Stimulated activated CD4-positive, alpha-beta T cell treated with anti-CD3 and anti-CD28 coated beads, Interleukin-15, amount 100 ng/mL, for 1 hour (primary cell): ENCODE measurements at regions not wholly inside any gene's neighbourhood (a gene's known extent, or its start where the extent isn't known, plus 50 kb on each side); places are given as distances from the start of the nearest gene placed in this dataset.

ENCODE experiments used
- DNase-seq, 2 donors: peaks; one replicate each; pipeline ENCODE4 v3.0.0-alpha.2; 2020; ENCODE audit warnings: low read depth in 1 of 2, low spot score in 1 of 2

DNA sequence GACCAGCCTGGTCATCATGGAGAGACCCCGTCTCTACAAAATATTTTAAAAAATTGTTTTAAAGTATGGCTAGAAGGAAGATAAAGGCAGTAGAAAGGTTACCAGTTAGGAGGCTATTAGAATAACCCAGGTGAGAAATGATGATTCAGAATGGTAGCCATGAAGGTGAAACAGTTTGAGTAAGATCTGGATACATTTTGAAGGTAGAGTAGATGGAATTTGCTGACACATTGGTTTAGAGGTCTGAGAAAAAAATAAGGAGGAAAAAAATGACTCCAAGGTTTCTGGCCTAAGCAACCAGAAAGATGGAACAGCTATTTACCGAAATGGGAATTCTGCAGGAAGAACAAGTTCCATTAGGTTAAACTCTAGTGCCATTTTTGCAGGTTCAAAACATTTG lies 167.9 kb upstream of the TAB2 start:
- DNase-seq = no peak

DNA sequence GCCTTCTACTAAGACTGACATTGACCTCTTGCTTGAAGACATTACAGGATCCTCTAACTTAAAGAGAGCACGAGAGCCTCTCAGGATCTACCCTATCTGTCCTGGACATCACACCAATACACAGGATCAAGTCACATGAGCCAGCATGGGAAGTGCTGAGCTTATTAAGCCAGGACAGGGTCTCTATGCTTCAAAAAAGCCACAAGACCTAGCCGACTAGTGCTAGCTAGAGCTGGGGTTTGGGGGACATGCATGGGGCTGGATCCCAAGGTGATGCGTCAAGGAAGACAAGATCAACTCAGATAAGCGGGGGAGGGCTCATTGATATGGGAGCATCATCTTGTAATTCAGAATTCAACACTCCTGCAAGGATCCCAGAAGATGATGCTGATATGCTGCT lies 167.2 kb upstream of the TAB2 start:
- no peak for DNase-seq

DNA sequence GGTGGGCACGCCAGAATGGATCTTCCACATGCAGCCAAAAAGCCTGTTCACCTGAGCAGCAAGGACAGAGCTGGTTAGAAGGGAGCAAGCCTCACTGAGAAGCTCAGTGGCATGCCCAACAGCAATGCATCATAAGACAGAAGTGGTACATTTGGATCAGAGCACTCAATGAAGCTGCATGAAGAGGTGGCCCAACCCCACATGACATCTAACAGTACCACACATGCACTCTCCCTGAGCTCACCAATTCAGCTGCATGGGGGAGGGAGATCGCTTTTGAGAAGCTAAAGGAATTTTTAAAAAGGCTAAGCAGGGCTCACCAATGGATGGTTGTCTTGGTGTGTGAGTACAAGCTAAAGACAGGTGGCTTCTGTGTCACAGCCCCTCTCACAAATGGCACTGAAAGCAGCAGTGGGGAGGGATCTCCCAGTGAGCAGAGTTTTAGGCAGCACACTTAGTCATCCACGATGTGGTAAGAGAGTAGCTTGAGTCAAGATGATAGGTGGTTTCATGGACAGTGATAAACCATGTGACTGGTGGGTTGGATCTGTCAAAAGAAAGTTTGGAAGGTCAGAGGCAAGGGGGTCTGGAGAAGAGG lies 166.6 kb upstream of the TAB2 start:
- no peak for DNase-seq

DNA sequence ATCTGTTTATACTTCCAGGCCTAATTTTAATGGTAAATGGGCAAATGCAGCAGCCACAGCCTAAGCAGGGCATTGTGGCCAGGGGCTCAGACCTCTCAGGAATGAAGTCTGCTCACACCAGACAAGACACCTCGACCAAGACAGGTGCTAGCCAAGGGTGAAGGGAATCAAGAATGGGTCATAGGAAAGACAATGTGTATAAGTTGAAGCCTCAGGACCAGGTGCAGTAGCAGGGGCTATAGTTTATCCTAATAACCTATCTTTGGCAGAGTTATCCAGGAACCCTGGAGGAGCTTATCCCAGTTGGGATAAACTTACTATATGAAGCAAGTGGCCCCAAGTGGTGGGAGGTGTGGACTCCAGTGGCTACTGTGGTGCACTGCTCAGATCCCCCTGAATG lies 165.0 kb upstream of the TAB2 start:
- DNase-seq = no peak

DNA sequence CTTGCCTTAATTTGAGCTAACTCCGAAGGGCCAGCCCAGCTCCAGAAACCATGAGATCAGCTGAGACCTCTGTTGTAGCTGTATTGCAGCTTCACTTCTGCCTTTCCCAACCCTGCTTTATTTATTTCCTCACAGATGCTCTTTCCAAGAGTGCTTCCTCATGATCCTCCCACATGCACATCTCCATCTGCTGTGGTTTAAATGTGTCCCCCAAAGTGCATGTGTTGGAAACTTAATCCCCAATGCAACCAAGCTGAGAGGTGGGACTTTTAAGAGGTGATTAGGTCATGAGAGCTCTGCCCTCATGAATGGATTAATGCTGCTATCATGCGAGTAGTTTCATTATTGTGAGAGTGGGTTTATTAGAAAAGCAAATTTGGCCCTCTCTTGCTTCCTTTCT lies 164.4 kb upstream of the TAB2 start:
- DNase-seq = no peak

DNA sequence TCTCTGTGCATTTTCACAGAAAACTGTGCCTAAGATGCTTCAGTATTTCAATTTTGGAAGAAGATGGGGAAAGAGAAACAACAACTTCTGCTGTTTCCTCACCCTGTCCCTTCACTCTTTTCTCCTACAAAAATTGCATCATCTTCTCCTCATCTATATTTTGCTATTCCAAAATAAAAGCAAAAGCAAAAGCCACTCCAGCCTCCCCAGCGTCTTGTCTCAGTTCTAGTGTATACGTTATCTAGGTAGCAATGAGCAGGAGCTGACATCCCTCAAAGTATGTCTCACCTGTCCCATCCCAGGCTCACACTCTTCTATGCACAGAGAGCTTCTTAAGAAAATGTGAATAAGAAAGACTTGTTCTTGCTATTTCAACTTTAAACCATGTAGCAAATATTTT lies 163.8 kb upstream of the TAB2 start:
- DNase-seq = no peak

DNA sequence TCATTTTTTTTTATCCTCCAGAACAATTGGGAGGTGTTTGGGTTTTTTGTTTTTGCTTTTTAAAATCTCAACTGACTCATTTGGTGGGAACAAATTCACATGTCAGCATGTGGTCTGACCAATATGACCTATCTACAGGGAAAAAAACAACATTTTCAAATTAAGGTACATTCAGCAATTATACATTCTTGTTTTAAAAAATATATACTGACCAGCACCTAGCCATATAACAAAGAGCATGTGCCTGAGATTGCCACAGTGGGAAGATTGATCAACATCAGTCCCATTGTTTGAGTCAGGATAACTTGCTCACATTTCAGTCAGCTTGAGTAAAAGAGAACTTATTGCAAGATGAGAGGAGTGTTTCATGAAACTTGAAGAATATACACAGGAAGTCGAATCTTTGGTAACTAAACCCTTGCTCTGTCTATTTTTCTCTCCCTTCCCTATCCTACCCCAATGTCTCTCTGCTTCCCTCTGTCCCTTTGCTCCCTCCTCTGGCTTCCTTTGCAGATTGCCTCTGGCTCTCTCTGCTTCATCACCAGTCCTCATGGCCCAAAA lies 163.2 kb upstream of the TAB2 start:
- DNase-seq = no peak

DNA sequence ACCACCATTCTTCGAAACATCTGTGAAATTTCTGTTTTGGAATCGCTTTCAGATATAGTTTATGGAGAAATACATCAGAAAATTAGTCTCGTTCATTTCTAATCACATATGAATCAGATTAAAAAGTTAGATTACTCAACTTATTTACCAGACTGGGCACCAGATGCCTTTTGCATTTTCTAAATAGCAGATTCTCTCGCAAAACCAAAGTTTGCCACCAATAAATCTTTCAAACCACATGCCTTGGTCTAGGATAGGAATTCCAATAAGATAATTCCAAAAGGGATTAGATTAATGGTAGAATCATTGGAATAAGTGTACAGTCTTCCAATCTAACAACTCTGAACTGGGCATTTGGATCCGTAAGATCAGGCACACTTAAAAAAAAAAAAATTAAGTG lies 160.4 kb upstream of the TAB2 start:
- no peak for DNase-seq

DNA sequence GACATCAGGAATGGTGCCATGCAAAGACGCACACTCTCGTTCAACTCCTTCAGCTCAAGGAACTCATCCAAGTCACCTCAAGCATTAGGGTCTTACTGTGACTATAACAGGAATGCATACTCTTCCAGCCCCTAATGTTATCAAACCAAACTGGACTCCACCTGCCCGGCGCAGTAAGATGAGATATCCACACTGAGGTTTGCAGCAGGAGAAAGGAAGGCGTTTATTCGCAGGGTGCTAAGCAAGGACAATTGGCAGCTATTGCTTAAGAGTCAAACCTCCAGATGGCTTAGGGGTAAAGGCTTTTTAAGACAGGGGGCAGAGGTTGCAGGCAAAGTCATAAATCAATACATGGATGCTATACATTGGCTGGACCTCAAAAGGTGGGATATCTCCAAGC lies 159.4 kb upstream of the TAB2 start:
- DNase-seq = no peak

DNA sequence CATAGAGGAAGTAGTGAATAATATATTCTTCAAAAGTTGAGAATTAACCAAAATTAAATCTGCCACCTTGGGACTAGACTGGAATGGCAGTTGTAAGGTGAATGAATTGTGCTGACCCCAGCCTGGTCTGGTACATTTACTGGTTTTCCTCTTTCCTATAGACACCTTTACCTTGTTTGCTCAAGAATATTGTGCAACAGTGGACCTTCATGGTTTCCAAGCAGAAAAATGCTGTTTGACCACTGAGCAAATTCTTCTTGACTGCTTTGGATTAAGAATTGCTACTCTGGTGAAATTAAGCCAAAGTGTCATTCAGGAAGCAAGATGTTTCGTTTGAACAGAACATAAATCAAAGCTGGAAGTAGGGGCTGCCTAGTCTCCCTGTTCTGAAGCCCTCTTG lies 156.6 kb upstream of the TAB2 start:
- no peak for DNase-seq

DNA sequence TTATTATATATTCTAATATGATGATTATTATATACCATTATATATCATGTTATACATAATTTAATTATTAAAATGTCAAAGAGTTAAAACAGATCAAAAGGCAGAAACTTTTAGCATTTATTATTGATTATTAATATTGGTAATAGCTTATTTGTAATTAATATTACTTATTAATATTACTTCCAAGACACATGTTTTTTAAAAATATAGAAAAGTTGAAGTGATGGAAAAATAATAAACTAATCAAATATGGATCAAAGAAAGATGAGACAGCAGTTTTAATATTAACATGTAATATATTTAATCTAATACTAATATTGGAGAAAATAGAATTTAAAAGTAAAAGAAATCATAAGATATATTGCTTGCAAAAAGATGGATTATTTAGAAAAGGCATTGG lies 154.6 kb upstream of the TAB2 start:
- no peak for DNase-seq

DNA sequence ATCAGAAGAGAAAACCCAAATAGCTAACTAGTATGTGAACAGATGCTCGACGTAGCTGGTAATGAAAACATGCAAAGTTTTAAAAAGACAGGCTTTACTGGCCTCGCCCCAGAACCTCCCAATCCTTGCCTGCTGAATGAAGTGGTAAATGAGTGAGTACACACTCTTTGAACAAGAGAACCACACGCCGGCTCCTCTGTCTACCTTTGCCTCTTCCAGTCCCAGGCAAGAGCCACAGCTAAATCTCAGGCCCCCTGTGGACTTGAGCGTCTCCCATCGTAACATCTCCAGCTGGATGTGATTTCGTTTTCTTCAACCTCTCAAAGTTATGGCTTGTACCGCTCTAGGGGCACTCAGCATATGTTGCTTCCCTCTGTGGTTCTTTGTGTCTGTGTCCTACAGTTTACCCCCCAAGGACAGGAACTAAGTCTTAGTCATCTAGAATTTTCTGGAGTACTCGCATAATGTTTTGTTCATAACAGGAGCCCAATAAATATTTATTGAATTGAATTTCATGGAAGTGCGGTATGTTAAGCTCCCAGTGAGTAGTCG lies 153.2 kb upstream of the TAB2 start:
- DNase-seq = no peak

DNA sequence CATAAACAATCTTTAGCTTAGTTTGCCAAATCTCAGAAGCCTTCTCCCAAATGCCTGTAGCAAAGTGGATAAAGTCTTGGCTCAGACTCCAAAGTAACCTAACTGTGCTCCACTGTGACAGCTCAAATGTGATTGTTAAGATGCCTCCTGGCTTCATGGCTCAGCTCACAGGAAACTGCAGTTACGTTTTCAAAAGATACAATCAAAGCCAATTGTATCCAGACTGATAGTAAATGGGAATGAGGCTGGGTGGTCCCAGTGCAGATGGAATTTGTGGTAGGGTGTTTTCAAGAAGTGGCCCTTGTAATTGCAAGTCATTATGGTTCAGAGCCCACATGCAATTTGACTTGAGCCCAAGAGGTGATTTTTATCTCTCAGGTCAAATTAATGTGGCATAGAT lies 151.2 kb upstream of the TAB2 start:
- DNase-seq = no peak

DNA sequence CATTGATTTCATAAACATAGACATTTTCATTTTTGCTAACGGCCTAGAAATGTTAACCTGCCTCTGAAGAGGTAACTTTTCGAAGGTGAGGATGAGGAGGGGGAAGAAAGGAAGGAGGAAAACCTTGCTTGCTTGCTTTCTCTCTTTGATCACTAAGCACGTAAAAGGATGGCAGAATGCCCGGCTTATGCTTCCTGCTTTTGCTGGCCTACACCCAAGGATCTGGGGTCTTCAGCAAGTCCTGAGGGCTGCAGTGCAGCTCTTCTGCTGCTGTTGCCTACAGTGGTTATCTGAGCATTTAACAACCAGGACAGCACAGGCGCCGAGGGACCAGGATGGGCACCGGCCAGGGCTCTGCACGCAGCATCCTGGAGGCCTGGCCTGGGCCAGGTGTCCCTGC lies 150.8 kb upstream of the TAB2 start:
- DNase-seq = no peak

DNA sequence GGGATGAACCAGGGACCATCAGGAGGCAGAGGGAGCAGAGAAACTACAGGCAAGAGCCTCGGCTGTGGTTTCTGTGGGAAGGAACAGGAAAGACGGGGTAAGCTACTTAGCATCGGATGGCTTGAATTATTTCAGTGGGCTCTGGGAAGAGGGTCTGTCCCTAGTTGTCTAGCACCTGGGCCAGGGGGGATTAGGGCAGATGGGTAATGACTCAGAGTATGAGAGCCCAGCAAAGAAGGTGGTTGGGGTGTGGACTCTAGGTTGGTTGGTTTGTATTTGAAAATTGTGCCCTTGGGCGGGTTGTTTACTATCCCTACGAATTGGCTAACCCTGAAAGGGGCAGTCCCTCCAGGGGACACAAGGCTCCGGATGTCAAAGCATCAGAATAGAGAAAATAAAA lies 148.5 kb upstream of the TAB2 start:
- DNase-seq = no peak

DNA sequence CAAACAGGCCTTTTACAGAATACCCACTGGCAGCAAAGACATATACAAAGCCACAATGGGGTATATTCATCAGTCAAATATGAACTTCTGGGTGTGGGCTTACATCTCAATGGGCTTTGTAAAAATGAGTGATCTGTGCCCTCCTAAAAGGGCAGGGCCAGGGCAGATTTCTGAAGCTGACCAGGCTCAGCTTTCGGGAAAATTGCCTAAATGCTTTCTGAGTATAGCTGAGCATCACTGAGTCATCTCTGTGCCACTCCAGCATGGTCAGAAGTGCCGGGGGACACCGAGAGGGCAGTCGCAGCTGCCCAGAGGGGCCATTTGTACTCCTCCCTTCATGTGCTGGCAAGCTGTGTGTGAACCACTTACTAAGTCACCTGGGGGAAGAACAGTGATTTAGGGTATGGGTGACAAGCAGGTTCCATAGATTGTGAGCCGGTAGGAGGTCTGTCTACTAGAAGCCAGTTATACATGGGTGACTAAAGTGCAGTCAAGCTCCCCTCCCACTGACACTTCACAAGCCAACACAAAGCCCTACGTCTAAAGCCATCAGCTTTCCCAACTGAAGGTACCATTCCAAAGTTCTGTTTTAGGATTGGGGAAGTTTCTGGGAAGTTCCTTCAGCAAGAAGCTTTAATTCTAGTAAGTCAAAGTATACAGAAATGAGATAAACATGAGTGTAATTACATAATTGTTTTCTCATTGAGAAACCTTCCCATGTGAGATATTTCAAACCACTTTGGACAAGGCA lies 147.6 kb upstream of the TAB2 start:
- no peak for DNase-seq

DNA sequence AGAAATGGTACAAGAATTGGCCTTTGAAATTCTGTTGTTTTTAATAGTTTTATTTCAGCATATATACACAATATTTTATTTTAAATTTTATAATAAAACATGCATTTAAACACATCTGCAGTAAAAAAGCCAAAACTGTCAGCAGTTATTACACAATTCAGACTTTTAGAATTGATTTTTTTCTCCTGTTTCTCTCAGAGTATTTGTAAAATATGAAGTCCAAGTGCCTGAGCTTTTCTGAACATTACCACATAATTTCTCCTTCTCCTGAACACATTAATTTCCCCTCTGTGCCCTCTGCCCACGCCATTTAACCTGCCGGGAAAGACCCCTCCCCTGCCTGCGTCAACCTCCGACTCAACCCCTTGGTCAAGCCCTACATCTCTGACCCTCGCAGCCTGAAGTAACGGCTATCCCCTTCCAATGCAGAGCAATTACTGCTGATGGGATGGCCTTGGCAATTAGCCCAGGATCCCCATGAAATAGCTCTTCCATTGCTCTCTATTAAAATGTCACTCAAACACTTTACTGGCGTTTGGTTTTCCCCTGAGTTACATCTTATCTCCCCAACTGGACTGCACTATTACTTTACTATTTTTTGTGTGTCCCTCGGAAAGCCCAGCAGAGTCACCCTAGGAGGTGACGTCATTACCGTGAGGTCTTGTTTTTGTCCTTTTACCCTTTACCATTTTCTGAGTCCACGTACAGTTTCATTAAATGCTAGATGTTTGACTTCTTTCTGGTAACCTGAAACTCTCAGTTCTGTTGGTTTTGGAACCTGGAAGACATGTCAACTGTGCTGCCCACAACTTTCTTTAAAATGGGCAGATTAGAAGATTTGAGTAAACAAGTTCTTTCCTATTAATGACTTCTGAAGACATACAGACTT lies 146.7 kb upstream of the TAB2 start:
- DNase-seq = no peak

DNA sequence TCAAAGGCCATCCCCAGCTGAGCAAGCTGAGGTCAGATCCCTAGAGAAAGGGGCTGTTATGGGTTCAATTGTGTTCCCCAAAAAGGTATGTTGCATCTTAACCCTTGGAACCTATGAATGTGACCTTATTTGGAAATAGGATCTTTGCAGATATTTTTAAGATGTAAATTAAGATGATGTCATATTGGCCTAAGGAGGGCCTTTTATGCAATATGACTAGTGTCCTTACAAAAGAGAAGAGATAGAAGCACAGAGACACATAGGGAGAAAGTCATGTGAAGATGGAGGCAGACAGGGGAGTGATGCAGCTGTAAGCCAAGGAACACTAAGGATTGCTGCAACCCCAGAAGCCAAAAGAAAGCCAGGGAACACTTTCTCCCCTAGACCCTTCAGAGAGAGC lies 144.3 kb upstream of the TAB2 start:
- no peak for DNase-seq

DNA sequence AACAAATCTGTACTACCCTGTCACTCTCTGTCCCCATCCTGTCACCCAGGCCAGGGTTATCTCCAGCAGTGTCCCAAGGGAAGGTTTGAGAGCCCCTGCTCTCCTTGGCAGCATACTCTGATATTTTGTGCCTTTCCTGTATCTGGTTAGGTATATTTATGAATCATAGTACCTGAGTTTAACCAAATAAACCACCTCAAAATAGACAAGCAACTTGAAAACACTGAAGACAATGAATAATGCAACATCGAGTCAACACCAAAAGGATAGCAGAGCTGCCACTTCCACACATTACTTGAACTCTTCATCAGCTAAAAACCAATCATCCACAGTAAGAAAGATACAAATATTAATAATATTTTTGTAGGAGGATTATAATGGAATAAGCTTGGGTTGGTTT lies 142.6 kb upstream of the TAB2 start:
- DNase-seq = no peak

DNA sequence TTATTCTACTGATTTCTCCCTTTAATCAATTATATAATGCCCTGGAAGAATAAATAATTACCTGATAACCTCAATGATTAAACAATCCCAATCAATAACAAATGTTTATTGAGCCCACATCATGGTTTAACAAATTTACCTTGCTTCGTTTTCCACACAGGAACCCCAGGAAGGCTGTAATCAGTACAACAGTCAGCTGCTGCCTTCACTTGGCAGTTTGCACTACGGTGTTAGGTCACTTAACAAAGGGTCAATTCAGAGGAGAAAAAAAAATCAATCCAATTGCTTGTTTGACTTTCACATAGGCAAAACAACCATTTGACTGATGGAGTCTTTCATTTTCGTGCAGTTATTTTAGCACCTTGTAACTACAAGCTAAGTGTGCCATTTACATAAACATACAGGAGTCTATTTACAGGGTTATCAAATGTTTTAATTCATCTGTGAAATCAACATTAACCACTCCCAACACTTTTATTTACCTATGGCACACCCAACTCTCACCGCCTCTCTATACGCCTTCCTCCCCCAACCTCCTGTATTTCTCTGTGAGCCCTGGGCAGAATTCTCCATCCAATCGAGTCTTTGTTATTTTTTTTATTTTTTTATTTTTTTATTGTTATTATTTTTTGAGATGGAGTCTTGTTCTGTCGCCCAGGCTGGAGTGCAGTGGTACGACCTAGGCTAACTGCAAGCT lies 140.4 kb upstream of the TAB2 start:
- DNase-seq = no peak

DNA sequence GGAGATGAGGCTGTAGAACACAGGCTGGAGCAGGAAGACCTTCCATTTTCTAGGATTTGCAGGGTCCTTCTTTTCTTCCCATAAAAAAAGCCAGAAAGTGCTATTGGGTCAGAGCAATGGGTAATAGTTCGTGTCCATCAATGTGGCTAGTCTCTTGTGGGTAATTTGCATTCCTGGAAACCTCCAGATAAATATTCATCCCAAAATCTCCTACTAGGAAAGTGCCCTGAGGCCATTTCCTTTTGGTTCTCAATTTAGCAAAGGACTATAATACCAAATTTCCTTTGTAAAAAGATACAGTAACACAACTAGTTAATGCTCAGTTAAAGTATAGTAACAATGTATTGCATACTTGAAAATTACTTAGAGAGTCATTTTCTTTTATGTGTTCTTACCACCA lies 138.1 kb upstream of the TAB2 start:
- no peak for DNase-seq
